Neural cell (in vitro differentiated cells): ENCODE measurements at regions not wholly inside any gene's neighbourhood (a gene's known extent, or its start where the extent isn't known, plus 50 kb on each side); places are given as distances from the start of the nearest gene placed in this dataset.

Experiments
- H2AFZ ChIP-seq: fragments of 200-600, 300-800 bp; sonication (generic), shearing (Covaris generic); 2 replicates; pipeline ENCODE4 v1.6.0; 2014; ENCODE audit warnings: low read depth, mild to moderate bottlenecking, antibody characterized with exemption, low read length, moderate library complexity
- H3F3A ChIP-seq: fragments of 200-600 bp; shearing (Covaris generic); 2 replicates; pipeline ENCODE4 v1.6.1; 2016; ENCODE audit warnings: mild to moderate bottlenecking, moderate library complexity, mixed read lengths, antibody characterized with exemption, low read length; ENCODE audit not compliant: insufficient read depth, poor library complexity, severe bottlenecking
- H3K27ac ChIP-seq: fragments of 200-600, 300-800 bp; sonication (generic), shearing (Covaris generic); 2 replicates; pipeline ENCODE4 v1.5.1; 2014; ENCODE audit warnings: mild to moderate bottlenecking, low read length, moderate library complexity
- H3K27me3 ChIP-seq: fragments of 300-800, 200-600 bp; sonication (generic), shearing (Covaris generic); 2 replicates; pipeline ENCODE4 v1.6.0; 2014; ENCODE audit warnings: mild to moderate bottlenecking, low read depth, low read length, moderate library complexity; ENCODE audit not compliant: insufficient read depth
- H3K36me3 ChIP-seq: fragments of 300-800, 200-600 bp; sonication (generic), shearing (Covaris generic); 2 replicates; pipeline ENCODE4 v1.5.1; 2014; ENCODE audit warnings: mild to moderate bottlenecking, antibody characterized with exemption, low read length, moderate library complexity; ENCODE audit not compliant: insufficient read depth
- H3K4me2 ChIP-seq: fragments of 300-800, 200-600 bp; sonication (generic), shearing (Covaris generic); 2 replicates; pipeline ENCODE4 v1.6.0; 2014; ENCODE audit warnings: mild to moderate bottlenecking, low read length
- H3K4me3 ChIP-seq: fragments of 300-800, 200-600 bp; sonication (generic), shearing (Covaris generic); 2 replicates; pipeline ENCODE4 v1.5.1; 2014; ENCODE audit warnings: mild to moderate bottlenecking, low read length, moderate library complexity
- H3K79me2 ChIP-seq: fragments of 200-600 bp; shearing (Covaris generic); replicated peaks from 2 replicates; pipeline ENCODE4 v1.6.0; 2014; ENCODE audit warnings: mild to moderate bottlenecking, low read length, moderate library complexity; ENCODE audit not compliant: insufficient read depth
- H3K9ac ChIP-seq: fragments of 300-800, 200-600 bp; sonication (generic), shearing (Covaris generic); 2 replicates; pipeline ENCODE4 v1.6.1; 2016; ENCODE audit warnings: mild to moderate bottlenecking, low read length, mixed read lengths
- H3K9me2 ChIP-seq: fragments of 200-600 bp; shearing (Covaris generic); 2 replicates; pipeline ENCODE4 v1.6.1; 2016; ENCODE audit warnings: mild to moderate bottlenecking, low read length, mixed read lengths; ENCODE audit not compliant: insufficient read depth
- H3K9me3 ChIP-seq: fragments of 200-600, 300-800 bp; sonication (generic), shearing (Covaris generic); 2 replicates; pipeline ENCODE4 v1.6.1; 2016; ENCODE audit warnings: mild to moderate bottlenecking, mixed run types, low read length, moderate library complexity, mixed read lengths
- H4K20me1 ChIP-seq: fragments of 200-600 bp; shearing (Covaris generic); 2 replicates; pipeline ENCODE4 v1.6.1; 2016; ENCODE audit warnings: mild to moderate bottlenecking, mixed run types; ENCODE audit not compliant: insufficient read depth
- EP300 ChIP-seq: fragments of 450-650 bp; conservative IDR thresholded peaks from 2 replicates; pipeline ENCODE4 v1.6.1; 2014; ENCODE audit warnings: antibody characterized with exemption, mild to moderate bottlenecking, moderate library complexity; ENCODE audit not compliant: poor library complexity, severe bottlenecking
- EZH2 ChIP-seq: fragments of 200-600, 300-800 bp; shearing (Covaris generic), sonication (generic); IDR thresholded peaks from 2 replicates; pipeline ENCODE4 v1.6.1; 2014; ENCODE audit warnings: antibody characterized with exemption, low read length, borderline replicate concordance, mild to moderate bottlenecking; ENCODE audit not compliant: insufficient read depth, poor library complexity, severe bottlenecking
- MXI1 ChIP-seq: fragments of 450-650 bp; conservative IDR thresholded peaks from 2 replicates; pipeline ENCODE4 v1.6.1; 2014; ENCODE audit warnings: antibody characterized with exemption, mild to moderate bottlenecking; ENCODE audit not compliant: poor library complexity, severe bottlenecking
- POLR2AphosphoS5 ChIP-seq: IDR thresholded peaks from 2 replicates; pipeline ENCODE4 v1.6.1; 2012
- RAD21 ChIP-seq: fragments of 450-650 bp; conservative IDR thresholded peaks from 2 replicates; pipeline ENCODE4 v1.6.1; 2014; ENCODE audit warnings: antibody characterized with exemption, mild to moderate bottlenecking, moderate library complexity
- SMC3 ChIP-seq: fragments of 450-650 bp; conservative IDR thresholded peaks from 2 replicates; pipeline ENCODE4 v1.6.1; 2014; ENCODE audit warnings: antibody characterized with exemption, mild to moderate bottlenecking, moderate library complexity; ENCODE audit not compliant: poor library complexity
- TAF1 ChIP-seq: IDR thresholded peaks from 2 replicates; pipeline ENCODE4 v1.6.1; 2012; ENCODE audit warnings: low read depth
- TF ChIP-seq, protein P1 (sequence below): IDR thresholded peaks from 2 replicates; pipeline ENCODE4 v1.6.1; 2012; ENCODE audit warnings: borderline replicate concordance
- TF ChIP-seq, protein P2 (sequence below): fragments of 450-650 bp; IDR thresholded peaks from 2 replicates; pipeline ENCODE4 v1.5.1; 2014; ENCODE audit warnings: antibody characterized with exemption, mild to moderate bottlenecking, moderate library complexity; ENCODE audit not compliant: poor library complexity, severe bottlenecking

DNA sequence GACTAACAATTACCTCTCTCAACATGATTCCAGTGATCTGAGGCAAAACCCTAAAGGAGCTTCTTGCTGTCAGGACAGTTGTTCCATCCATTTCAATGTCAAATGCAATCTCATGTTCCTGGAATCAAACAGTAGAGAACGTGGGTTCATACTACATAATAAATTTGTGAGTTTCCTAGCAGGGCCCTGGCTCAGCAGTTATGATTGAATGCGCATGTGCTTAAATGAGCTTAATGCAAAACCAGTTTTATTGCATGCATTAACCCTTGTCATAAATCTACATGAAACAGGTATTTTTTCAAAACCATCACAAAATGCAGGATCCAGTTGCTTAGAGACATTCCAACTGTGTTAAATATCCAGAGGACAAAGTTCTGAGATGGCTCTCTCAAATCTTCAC lies 225.4 kb upstream of the TMEM72 start:
- Histone ChIP-seq H3K9ac (no peak overlapping the region), H3K36me3 (no peaks in the 10 kb centered on the region), H3K27ac (no peak overlapping the region), H3K79me2 (no peaks in the 10 kb centered on the region), H3K27me3 (no peaks in the 10 kb centered on the region), H3K4me3 (no peak overlapping the region), H3K9me3 (no peaks in the 10 kb centered on the region), H3F3A (no peaks in the 10 kb centered on the region), H3K4me2 (no peak overlapping the region), H3K9me2 (no peaks in the 10 kb centered on the region), H4K20me1 (no peaks in the 10 kb centered on the region), H2AFZ (no peak overlapping the region)
- TF ChIP-seq RAD21 = no peak
- TF ChIP-seq EZH2 = no peak
- TF ChIP-seq, protein P1, sequence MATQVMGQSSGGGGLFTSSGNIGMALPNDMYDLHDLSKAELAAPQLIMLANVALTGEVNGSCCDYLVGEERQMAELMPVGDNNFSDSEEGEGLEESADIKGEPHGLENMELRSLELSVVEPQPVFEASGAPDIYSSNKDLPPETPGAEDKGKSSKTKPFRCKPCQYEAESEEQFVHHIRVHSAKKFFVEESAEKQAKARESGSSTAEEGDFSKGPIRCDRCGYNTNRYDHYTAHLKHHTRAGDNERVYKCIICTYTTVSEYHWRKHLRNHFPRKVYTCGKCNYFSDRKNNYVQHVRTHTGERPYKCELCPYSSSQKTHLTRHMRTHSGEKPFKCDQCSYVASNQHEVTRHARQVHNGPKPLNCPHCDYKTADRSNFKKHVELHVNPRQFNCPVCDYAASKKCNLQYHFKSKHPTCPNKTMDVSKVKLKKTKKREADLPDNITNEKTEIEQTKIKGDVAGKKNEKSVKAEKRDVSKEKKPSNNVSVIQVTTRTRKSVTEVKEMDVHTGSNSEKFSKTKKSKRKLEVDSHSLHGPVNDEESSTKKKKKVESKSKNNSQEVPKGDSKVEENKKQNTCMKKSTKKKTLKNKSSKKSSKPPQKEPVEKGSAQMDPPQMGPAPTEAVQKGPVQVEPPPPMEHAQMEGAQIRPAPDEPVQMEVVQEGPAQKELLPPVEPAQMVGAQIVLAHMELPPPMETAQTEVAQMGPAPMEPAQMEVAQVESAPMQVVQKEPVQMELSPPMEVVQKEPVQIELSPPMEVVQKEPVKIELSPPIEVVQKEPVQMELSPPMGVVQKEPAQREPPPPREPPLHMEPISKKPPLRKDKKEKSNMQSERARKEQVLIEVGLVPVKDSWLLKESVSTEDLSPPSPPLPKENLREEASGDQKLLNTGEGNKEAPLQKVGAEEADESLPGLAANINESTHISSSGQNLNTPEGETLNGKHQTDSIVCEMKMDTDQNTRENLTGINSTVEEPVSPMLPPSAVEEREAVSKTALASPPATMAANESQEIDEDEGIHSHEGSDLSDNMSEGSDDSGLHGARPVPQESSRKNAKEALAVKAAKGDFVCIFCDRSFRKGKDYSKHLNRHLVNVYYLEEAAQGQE = no peak
- TF ChIP-seq TAF1 = no peak
- no peak for TF ChIP-seq POLR2AphosphoS5
- TF ChIP-seq SMC3 = no peak
- TF ChIP-seq EP300 = no peak
- no peak for TF ChIP-seq MXI1
- TF ChIP-seq, protein P2, sequence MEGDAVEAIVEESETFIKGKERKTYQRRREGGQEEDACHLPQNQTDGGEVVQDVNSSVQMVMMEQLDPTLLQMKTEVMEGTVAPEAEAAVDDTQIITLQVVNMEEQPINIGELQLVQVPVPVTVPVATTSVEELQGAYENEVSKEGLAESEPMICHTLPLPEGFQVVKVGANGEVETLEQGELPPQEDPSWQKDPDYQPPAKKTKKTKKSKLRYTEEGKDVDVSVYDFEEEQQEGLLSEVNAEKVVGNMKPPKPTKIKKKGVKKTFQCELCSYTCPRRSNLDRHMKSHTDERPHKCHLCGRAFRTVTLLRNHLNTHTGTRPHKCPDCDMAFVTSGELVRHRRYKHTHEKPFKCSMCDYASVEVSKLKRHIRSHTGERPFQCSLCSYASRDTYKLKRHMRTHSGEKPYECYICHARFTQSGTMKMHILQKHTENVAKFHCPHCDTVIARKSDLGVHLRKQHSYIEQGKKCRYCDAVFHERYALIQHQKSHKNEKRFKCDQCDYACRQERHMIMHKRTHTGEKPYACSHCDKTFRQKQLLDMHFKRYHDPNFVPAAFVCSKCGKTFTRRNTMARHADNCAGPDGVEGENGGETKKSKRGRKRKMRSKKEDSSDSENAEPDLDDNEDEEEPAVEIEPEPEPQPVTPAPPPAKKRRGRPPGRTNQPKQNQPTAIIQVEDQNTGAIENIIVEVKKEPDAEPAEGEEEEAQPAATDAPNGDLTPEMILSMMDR = no peak

DNA sequence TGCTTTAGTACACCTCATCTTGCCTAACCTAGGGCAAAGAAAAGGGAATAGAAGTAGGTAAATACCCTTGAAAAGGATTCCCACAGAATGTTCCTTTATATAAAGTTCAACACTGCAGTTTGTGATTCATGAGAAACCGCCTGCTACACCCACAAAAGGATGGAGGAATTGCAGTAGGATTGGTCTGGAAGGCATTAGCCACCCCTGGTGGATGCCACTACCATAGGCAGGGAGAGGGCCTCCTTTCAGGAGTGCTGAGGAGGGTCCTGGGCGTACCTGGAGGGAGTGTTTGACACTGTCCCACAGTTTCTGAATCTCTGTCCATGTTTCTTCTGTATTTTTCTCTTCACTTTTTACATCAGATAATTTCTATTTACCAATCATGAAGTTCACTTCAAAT lies 221.8 kb upstream of the TMEM72 start:
- TF ChIP-seq POLR2AphosphoS5 (no peak), SMC3 (no peak), EZH2 (no peak), TAF1 (no peak), MXI1 (no peak)
- TF ChIP-seq, protein P1 = no peak
- no peak overlapping the region for H3K4me3 ChIP-seq
- H4K20me1 ChIP-seq = no peaks in the 10 kb centered on the region
- H3K27me3 ChIP-seq = no peaks in the 10 kb centered on the region
- no peaks in the 10 kb centered on the region for H3K36me3 ChIP-seq
- H3K9me2 ChIP-seq = no peaks in the 10 kb centered on the region
- no peaks in the 10 kb centered on the region for H3K9me3 ChIP-seq
- H3K4me2 ChIP-seq = no peak overlapping the region
- H3K79me2 ChIP-seq = no peaks in the 10 kb centered on the region
- H2AFZ ChIP-seq = no peak overlapping the region
- no peaks in the 10 kb centered on the region for H3F3A ChIP-seq
- no peak overlapping the region for H3K27ac ChIP-seq
- H3K9ac ChIP-seq = no peak overlapping the region
